GM19351 (cell line): ENCODE measurements at regions not wholly inside any gene's neighbourhood (a gene's known extent, or its start where the extent isn't known, plus 50 kb on each side); places are given as distances from the start of the nearest gene placed in this dataset.

ENCODE experiments used
- ATAC-seq: cut with Tn5 transposase; IDR thresholded peaks from one replicate; pipeline ENCODE4 v1.9.1; 2021; ENCODE audit warnings: mild to moderate bottlenecking, moderate library complexity; ENCODE audit not compliant: unreplicated experiment

DNA sequence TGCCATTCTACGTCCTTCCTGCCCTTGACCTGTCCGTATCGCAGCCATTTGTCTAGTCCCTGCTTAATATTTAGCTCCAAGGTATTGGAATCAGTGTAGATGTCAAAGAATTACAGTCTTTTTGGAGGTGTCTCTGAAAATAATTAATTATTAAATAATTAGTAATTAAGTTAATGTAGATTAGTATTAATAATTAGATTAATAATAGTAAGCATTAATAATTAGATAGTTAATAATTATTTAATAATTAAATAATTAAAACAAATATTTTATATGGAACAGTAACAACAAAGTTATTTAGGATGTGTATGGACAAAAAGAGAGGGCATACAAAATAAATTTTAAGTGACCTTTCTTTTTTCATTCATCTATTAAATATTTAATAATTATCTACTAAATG lies 639.6 kb downstream of the AACS start:
- ATAC-seq, result no peak

DNA sequence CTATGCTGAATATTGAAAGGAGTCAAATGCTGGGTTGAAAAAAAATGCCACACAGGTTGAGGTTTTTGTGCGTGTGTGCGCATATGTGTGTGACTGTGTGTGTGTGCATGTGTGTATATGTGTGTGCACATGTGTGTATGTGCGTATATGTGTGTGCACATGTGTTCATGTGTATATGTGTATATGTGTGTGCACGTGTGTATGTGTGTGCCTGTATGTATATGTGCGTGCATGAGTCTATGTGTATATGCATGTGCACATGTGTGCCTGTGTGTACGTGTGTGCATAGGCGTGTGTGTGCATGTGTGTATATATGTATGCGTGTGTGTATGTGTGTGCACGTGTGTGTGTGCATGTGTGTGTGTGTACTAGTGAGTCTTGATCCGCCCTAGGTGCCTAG lies 655.7 kb downstream of the AACS start:
- no peak for ATAC-seq

DNA sequence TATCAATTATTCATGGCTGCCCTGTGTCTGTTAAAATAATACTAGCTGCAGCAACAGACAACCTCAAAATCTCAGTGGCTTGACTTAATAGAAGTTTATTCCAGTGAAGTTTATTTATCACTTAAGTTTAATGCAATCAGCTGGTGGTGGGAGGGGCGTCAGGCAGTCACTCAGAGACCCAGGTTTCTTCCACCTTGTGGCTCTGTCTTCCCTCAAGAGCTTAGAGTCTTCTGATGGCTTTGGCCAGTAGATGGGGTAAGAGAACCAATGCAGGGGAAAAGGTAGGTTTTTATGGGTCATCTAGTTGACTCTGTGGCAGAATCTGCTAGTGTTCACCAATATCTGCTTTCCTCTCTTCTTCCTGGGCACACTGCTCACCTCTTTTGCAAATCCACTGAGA lies 668.9 kb downstream of the AACS start:
- ATAC-seq, result no peak

- ATAC-seq, result no peak
These were observed 673.0 kb downstream of the AACS start for GRCh38 chr12:125738211-125738610.

DNA sequence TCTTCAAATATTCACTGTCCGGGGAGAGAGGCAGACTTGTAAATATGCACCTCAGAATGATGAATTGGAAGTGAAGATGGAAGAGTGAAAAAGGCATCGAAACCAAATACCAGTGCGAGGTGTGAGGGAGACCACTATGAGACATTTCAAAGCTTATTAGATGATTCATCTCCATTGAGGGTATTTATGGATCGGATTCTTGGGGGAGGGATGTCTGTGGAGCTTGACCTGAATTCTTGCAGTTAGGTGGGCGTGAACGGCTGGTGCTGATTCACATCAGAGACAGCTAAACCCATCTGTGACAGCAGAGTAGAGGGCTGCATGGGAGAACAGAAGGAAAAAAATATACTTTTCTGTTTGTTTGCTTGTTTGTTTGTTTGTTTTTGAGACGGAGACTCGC lies 677.2 kb downstream of the AACS start:
- ATAC-seq, result no peak

DNA sequence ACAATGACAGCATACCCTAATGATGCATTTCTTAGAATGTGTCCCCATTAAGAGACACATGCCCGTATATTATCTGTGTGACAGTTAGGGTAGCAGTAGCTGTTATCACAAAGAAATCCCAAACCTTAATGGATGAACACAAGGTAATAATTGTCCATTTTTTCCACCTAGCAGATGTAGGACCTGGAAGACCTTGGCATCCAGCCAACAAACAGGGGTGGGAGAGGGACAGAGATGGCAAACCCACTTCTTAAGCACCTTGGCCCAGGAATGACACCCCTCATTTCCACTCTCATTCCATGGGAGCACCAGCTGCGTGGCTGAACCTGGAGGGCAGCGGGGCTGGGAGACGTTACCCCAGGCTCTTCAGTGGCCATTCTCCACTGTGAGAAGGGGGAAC lies 679.0 kb downstream of the AACS start:
- no peak for ATAC-seq

GRCh38 chr12:125755512-125755911 lies 690.3 kb downstream of the AACS start:
- ATAC-seq, result no peak

DNA sequence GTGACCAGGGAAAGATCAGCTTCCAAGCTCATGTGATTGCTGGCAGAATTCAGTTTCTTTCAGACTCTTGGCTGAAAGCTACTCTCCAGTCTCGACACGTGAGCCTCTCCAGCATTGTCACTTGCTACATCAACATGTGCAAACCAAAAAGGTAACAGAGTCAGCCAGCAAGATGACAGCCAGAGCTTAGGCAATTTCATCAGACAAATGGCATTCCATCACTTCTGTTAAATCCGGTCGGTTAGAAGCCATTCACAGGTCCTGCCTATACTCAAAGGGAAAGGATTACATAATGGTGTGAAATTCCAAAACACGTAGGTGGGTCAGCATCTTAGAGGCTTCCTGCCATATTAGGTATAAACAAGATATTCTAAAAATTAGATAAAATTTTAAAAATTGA lies 700.9 kb downstream of the AACS start:
- ATAC-seq, result no peak

- ATAC-seq, result no peak
These were observed 707.2 kb downstream of the AACS start for GRCh38 chr12:125772403-125772802.

- peak; percentile 70 for ATAC-seq
These were observed 707.9 kb downstream of the AACS start for GRCh38 chr12:125773033-125773640.

- no peak for ATAC-seq
These were observed 710.3 kb downstream of the AACS start for GRCh38 chr12:125775507-125775906.

GRCh38 chr12:125776212-125776611 lies 711.0 kb downstream of the AACS start:
- no peak for ATAC-seq

DNA sequence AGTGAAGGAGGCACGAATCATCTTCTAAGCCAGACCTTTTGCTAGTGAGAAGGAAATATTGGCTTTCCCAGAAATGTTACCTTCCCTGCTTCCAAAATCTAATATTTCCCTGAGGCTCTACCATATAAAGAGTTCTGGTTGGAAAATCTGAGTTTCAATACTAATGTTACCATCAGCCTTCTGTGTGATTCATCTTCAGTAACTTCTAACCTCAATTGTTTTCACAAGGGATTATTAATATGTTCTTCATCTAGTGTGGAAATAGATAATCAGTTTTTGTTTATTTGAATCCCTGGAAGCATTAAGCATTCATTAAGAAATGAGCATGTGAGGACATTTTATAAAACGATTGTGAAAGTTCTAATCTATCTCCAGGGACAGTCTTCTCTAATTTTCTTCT lies 720.9 kb downstream of the AACS start:
- ATAC-seq, result no peak

DNA sequence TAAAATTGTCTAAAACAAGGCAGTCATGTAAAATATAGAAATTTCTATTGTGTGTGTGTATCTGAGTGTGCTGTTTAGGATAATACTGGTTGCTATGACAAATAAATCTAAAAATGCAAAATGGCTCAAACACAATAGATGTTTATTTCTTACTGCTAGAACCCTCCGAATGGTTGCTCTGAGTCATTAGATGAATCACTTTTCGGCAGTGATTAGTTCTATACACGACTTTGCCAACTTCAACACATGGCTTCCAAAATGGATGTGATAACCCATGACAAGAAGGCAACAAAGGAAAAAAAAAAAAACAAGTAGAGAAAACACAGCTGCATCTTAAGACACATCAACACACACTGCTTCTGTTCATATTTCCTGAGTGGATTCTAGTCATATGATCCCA lies 729.2 kb downstream of the AACS start:
- no peak for ATAC-seq

DNA sequence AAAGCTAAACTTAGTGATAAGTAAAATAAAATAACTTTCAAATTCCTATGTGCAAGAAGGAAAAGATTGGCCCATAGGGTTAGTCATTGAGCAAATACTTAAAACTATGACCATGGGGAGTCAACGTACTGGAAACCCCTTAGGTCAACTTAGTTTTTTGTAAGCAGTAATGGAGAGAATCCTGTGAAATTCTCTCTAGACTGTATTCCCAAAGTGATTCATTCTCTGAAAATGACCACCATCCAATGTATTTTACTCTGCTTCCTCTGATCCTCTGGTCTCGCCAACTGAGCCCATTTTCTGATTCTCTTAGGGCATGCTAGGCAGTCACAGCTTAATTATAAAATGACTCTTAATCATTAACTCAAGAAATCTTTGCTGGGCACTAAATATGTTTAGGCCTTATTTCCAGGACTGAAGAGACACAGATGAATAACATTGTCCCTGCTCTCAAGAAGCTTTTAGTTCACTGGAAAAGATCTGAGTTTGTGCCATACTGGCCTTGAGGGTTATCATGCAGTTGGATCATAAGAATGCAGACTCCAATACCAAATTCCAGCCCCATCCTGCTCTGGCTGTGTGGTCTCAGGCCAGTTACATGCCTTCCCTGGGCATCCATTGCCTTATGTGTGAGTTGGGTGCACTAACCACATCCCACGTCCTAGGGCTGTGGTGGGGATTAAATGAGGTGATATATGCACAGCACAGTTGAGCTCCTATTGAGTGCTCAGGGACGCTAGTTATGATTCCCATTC lies 732.4 kb downstream of the AACS start:
- ATAC-seq, result no peak

DNA sequence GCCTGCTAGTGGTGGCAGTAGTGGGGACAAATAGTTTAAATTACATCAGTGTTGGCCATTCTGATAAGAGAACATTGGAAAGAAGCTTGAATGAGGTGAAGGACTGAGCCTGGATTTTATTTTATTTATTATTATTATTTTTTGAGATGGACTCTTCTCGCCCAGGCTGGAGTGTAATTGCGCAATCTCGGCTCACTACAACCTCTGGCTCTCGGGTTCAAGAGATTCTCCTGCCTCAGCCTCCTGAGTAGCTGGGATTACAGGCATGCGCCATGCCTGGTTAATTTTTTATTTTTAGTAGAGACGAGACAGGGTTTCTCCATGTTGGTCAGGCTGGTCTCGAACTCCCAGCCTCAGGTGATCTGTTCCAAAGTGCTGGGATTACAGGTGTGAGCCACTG lies 739.4 kb downstream of the AACS start:
- no peak for ATAC-seq

DNA sequence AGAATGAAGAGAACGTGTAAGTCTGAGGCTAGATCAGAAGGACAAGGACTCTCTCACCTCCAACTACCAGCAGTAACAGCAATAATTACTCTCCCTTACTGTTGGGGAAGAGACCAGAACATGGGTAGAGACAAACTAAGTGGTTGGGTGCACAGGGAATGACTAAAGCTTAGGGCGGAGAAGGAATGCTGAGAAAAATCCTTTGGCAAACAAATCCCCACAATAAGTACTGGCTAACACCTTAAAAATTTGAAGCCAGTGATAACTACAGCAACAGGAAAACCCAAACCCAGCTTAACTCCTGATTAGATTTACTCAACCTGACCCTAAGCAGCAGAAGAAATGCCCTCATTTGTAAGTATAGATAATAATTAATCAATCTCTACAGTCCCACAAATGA lies 759.0 kb downstream of the AACS start:
- ATAC-seq, result no peak

DNA sequence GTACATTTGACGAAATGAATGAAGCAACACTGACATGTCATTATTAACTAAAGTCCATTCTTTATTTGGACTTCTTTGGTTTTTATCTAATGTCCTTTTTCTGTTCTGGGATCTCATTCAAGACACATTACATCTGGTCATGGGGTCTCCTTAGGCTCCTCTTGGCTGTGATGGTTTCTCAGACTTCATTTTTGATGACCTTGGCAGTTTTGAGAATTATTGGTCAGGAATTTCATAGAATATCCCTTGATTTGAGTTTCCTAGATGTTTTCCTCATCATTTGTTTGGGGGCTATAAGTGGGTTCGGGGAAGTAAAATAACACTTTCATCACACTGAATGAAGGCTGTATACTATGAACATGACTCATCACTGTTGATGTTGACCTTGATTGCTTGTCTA lies 770.6 kb downstream of the AACS start:
- no peak for ATAC-seq

DNA sequence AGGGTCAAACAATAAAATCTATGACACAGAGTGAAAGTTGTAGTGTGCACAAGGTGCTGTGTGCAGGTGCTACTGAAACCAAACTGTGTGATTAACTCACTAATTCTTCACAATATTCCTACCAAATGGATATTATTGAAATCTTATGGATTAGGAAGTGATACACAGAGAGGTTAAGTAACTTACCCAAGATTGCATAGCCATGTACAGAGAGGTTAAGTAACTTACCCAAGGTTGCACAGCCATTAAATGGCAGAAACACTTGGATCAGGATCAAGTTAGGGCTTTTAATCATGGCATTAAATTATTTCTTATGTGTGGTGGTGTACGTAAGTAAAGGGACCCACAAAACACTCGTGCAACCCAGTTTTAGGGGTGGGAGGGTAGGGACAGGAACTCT lies 771.4 kb downstream of the AACS start:
- no peak for ATAC-seq

DNA sequence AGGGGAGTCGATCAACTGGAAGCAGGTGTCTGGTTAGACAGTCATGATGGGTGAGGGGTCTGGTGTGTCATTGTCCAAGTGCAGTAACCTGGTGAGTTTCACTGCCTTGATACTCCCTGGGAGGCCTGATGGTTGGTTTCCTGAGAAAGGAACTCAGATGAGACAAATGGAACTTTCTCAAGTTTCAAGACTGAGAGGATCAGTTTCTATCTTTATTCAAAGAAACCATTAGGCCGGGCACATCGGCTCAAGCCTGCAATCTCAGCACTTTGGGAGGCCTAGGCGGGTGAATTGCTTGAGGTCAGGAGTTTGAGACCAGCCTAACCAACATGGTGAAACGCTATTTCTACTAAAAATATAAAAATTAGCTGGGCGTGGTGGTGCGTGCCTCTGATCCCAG lies 776.1 kb downstream of the AACS start:
- ATAC-seq, result no peak

- no peak for ATAC-seq
These were observed 786.9 kb downstream of the AACS start for GRCh38 chr12:125852116-125852515.

GRCh38 chr12:125852679-125853078 lies 787.4 kb downstream of the AACS start:
- ATAC-seq, result no peak

GRCh38 chr12:125853670-125854069 lies 788.4 kb downstream of the AACS start:
- ATAC-seq, result no peak
